HepG2 (cell line): ENCODE measurements at regions not wholly inside any gene's neighbourhood (a gene's known extent, or its start where the extent isn't known, plus 50 kb on each side); places are given as distances from the start of the nearest gene placed in this dataset.

Experiments
- BHLHE40 ChIP-seq: IDR thresholded peaks from 2 replicates; pipeline ENCODE4 v1.6.1; 2011; ENCODE audit warnings: low read length, improper control_type of control experiment
- CCAR2 ChIP-seq: fragments of 200-400 bp; formaldehyde crosslinking; optimal IDR thresholded peaks from 2 replicates; pipeline ENCODE3; 2018; ENCODE audit warnings: low read depth, mild to moderate bottlenecking, low read length, moderate library complexity
- ERF ChIP-seq: IDR thresholded peaks from 2 replicates; pipeline ENCODE4 v1.6.1; 2018; ENCODE audit warnings: missing biosample characterization, missing genetic modification reagents
- GATAD2A ChIP-seq: IDR thresholded peaks from 2 replicates; pipeline ENCODE4 v1.6.1; 2016
- HNF4G ChIP-seq, 2 experiments: sonication (generic) in 1 of 2; formaldehyde crosslinking in 1 of 2; IDR thresholded peaks; 2 replicates each; pipeline versions ENCODE4 v1.4.0 to v1.6.1; 2011 to 2020; ENCODE audit warnings: borderline replicate concordance in 2 of 2, low read depth in 2 of 2, mild to moderate bottlenecking in 2 of 2, low read length in 1 of 2, missing genetic modification reagents in 1 of 2, moderate library complexity in 1 of 2
- NCOA1 ChIP-seq: sonication (generic); formaldehyde crosslinking; IDR thresholded peaks from 2 replicates; pipeline ENCODE4 v1.9.0; 2021; ENCODE audit warnings: missing genetic modification reagents
- PRDM15 ChIP-seq: sonication (generic); formaldehyde crosslinking; IDR thresholded peaks from 2 replicates; pipeline ENCODE4 v1.4.0; 2020; ENCODE audit warnings: missing genetic modification reagents
- THRA ChIP-seq: sonication (generic); formaldehyde crosslinking; IDR thresholded peaks from 2 replicates; pipeline ENCODE4 v1.4.0; 2020; ENCODE audit warnings: missing genetic modification reagents, borderline replicate concordance
- ZMYM2 ChIP-seq: sonication (generic); formaldehyde crosslinking; IDR thresholded peaks from 2 replicates; pipeline ENCODE4 v1.8.0; 2022; ENCODE audit warnings: mild to moderate bottlenecking, missing genetic modification reagents
- ZNF362 ChIP-seq: sonication (generic); formaldehyde crosslinking; IDR thresholded peaks from 2 replicates; pipeline ENCODE4 v1.4.0; 2020; ENCODE audit warnings: missing genetic modification reagents, mild to moderate bottlenecking, borderline replicate concordance
- ZNF746 ChIP-seq: sonication (generic); formaldehyde crosslinking; IDR thresholded peaks from 2 replicates; pipeline ENCODE4 v1.8.0; 2022; ENCODE audit warnings: mild to moderate bottlenecking, missing genetic modification reagents
- ZSCAN30 ChIP-seq: sonication (generic); formaldehyde crosslinking; IDR thresholded peaks from 2 replicates; pipeline ENCODE4 v1.5.0; 2020; ENCODE audit warnings: mild to moderate bottlenecking, missing genetic modification reagents
- TF ChIP-seq, protein P1 (sequence below): sonication (generic); IDR thresholded peaks from 2 replicates; pipeline ENCODE4 v1.6.1; 2016; ENCODE audit warnings: low read depth, borderline replicate concordance
- TF ChIP-seq, protein P2 (sequence below): sonication (generic); formaldehyde crosslinking; IDR thresholded peaks from 2 replicates; pipeline ENCODE4 v1.5.1; 2020; ENCODE audit warnings: mild to moderate bottlenecking, missing genetic modification reagents, borderline replicate concordance
- TF ChIP-seq, protein P3 (sequence below): sonication (generic); formaldehyde crosslinking; IDR thresholded peaks from 2 replicates; pipeline ENCODE4 v1.5.0; 2020; ENCODE audit warnings: missing genetic modification reagents, mild to moderate bottlenecking, borderline replicate concordance

DNA sequence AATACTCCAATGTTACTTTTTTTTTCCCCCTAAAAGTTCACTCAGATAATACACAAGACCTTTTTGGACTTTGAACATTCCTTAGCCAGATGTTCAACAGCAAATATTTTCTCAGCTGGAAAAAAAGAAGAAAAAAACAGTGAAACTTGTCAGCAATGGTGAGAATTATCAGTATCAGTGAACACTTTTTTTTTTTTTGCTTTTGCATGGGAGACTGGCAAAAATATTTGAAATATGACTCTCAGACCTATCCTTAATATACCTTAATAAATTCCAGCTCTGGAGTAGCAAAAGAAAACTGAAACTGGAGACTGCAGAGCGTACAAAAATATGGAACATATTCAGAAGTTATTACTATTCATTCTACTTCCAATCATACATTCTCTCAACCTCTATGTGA, 92.3 kb downstream of the RFPL4B start (continued):
- no peak for TF ChIP-seq ERF
- TF ChIP-seq ZSCAN30 (CRISPR knock-in tag), result no peak
- TF ChIP-seq PRDM15 (CRISPR knock-in tag), result no peak
- no peak for TF ChIP-seq BHLHE40
- peak; percentile 43; the same call in 1 of the 2 replicates for TF ChIP-seq HNF4G (IDR thresholded peaks at IDR 0.05; ENCODE audit: borderline replicate concordance, low read depth, low read length)
- no peak for TF ChIP-seq HNF4G (CRISPR knock-in tag; IDR thresholded peaks at IDR 0.05; ENCODE audit: borderline replicate concordance, low read depth)
- 0 out of 2 replicates have a peak, but pooled peaks have one; percentile 14 for TF ChIP-seq GATAD2A
- no peak for TF ChIP-seq ZMYM2 (CRISPR knock-in tag)
- TF ChIP-seq, protein P1, sequence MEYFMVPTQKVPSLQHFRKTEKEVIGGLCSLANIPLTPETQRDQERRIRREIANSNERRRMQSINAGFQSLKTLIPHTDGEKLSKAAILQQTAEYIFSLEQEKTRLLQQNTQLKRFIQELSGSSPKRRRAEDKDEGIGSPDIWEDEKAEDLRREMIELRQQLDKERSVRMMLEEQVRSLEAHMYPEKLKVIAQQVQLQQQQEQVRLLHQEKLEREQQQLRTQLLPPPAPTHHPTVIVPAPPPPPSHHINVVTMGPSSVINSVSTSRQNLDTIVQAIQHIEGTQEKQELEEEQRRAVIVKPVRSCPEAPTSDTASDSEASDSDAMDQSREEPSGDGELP, result peak; percentile 96
- no peak for TF ChIP-seq ZNF746
- no peak for TF ChIP-seq NCOA1 (CRISPR knock-in tag)
- TF ChIP-seq ZNF362 (CRISPR knock-in tag), result peak; percentile 90
- TF ChIP-seq, protein P2, sequence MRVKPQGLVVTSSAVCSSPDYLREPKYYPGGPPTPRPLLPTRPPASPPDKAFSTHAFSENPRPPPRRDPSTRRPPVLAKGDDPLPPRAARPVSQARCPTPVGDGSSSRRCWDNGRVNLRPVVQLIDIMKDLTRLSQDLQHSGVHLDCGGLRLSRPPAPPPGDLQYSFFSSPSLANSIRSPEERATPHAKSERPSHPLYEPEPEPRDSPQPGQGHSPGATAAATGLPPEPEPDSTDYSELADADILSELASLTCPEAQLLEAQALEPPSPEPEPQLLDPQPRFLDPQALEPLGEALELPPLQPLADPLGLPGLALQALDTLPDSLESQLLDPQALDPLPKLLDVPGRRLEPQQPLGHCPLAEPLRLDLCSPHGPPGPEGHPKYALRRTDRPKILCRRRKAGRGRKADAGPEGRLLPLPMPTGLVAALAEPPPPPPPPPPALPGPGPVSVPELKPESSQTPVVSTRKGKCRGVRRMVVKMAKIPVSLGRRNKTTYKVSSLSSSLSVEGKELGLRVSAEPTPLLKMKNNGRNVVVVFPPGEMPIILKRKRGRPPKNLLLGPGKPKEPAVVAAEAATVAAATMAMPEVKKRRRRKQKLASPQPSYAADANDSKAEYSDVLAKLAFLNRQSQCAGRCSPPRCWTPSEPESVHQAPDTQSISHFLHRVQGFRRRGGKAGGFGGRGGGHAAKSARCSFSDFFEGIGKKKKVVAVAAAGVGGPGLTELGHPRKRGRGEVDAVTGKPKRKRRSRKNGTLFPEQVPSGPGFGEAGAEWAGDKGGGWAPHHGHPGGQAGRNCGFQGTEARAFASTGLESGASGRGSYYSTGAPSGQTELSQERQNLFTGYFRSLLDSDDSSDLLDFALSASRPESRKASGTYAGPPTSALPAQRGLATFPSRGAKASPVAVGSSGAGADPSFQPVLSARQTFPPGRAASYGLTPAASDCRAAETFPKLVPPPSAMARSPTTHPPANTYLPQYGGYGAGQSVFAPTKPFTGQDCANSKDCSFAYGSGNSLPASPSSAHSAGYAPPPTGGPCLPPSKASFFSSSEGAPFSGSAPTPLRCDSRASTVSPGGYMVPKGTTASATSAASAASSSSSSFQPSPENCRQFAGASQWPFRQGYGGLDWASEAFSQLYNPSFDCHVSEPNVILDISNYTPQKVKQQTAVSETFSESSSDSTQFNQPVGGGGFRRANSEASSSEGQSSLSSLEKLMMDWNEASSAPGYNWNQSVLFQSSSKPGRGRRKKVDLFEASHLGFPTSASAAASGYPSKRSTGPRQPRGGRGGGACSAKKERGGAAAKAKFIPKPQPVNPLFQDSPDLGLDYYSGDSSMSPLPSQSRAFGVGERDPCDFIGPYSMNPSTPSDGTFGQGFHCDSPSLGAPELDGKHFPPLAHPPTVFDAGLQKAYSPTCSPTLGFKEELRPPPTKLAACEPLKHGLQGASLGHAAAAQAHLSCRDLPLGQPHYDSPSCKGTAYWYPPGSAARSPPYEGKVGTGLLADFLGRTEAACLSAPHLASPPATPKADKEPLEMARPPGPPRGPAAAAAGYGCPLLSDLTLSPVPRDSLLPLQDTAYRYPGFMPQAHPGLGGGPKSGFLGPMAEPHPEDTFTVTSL (CRISPR knock-in tag), result peak; percentile 64; the same call in 1 of the 2 replicates
- TF ChIP-seq, protein P3, sequence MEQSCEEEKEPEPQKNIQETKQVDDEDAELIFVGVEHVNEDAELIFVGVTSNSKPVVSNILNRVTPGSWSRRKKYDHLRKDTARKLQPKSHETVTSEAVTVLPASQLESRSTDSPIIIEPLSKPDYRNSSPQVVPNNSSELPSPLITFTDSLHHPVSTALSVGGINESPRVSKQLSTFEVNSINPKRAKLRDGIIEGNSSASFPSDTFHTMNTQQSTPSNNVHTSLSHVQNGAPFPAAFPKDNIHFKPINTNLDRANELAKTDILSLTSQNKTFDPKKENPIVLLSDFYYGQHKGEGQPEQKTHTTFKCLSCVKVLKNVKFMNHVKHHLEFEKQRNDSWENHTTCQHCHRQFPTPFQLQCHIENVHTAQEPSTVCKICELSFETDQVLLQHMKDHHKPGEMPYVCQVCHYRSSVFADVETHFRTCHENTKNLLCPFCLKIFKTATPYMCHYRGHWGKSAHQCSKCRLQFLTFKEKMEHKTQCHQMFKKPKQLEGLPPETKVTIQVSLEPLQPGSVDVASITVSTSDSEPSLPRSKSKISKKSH (CRISPR knock-in tag), result no peak
- TF ChIP-seq THRA (CRISPR knock-in tag), result no peak
- TF ChIP-seq CCAR2, result no peak
